GM12891 (cell line): ENCODE measurements at regions not wholly inside any gene's neighbourhood (a gene's known extent, or its start where the extent isn't known, plus 50 kb on each side); places are given as distances from the start of the nearest gene placed in this dataset.

Source experiments
- DNase-seq: peaks from one replicate; pipeline ENCODE4 v3.0.0; 2011; ENCODE audit warnings: low spot score; ENCODE audit not compliant: insufficient read length
- FAIRE-seq: peaks from 2 replicates; lab custom pipeline; 2011; peaks lifted over from hg19 to GRCh38; lab: Jason Lieb, UNC
- PAX5 ChIP-seq: IDR thresholded peaks from 2 replicates; pipeline ENCODE4 v1.6.1; 2011; ENCODE audit warnings: low read length, moderate library complexity, mild to moderate bottlenecking; ENCODE audit not compliant: insufficient read depth, severe bottlenecking
- POLR2A ChIP-seq: IDR thresholded peaks from 2 replicates; pipeline ENCODE4 v1.6.1; 2011; ENCODE audit warnings: low read depth, low read length, control low read depth
- POLR2AphosphoS5 ChIP-seq: IDR thresholded peaks from 2 replicates; pipeline ENCODE4 v1.6.1; 2011; ENCODE audit warnings: low read depth, low read length, control low read depth
- POU2F2 ChIP-seq: IDR thresholded peaks from 2 replicates; pipeline ENCODE4 v1.6.1; 2011; ENCODE audit warnings: low read depth, mild to moderate bottlenecking, control low read depth, low read length, moderate library complexity
- SPI1 ChIP-seq: IDR thresholded peaks from 2 replicates; pipeline ENCODE4 v1.6.1; 2011; ENCODE audit warnings: low read depth, low read length, control low read depth
- TAF1 ChIP-seq: IDR thresholded peaks from 2 replicates; pipeline ENCODE4 v1.6.1; 2011; ENCODE audit warnings: low read depth, low read length, control low read depth

- TF ChIP-seq PAX5 (no peak), TAF1 (no peak), SPI1 (no peak), POLR2A (no peak), POU2F2 (no peak)
- no peak for DNase-seq
- FAIRE-seq, result no peak
Observed at GRCh38 chr4:38189445-38189844, 229.2 kb downstream of the PTTG2 start.

DNA sequence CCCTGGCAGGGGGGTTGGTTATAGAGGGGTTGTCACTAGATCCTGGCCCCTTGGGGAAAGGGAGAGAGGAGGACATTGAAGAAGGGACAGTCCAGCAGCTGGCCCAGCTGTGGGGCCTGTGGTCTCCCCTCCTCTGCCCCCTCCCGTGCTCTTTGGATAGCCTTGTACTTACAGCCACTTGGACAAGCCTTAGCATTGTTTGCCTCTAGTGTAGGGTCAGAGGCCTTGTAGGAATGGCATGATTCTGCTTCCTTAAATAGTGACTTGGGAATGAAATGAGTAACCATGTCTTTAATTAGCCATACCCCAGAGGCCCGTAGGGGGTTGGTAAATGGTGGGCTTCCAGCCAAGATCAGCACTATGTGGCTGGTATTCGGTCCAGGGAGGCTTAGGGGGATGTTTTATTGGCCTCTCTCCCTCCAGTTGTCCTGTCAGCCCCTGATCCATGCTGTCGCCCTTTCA lies 230.6 kb downstream of the PTTG2 start:
- TF ChIP-seq SPI1, result no peak
- TF ChIP-seq PAX5, result no peak
- no peak for DNase-seq
- FAIRE-seq, result no peak

GRCh38 chr4:38192516-38192915 lies 232.3 kb downstream of the PTTG2 start:
- TF ChIP-seq POLR2AphosphoS5, result no peak
- no peak for TF ChIP-seq TAF1
- TF ChIP-seq PAX5, result no peak
- no peak for TF ChIP-seq SPI1
- TF ChIP-seq POLR2A, result no peak
- TF ChIP-seq POU2F2, result no peak
- FAIRE-seq (peak; percentile 23), DNase-seq (no peak)

DNA sequence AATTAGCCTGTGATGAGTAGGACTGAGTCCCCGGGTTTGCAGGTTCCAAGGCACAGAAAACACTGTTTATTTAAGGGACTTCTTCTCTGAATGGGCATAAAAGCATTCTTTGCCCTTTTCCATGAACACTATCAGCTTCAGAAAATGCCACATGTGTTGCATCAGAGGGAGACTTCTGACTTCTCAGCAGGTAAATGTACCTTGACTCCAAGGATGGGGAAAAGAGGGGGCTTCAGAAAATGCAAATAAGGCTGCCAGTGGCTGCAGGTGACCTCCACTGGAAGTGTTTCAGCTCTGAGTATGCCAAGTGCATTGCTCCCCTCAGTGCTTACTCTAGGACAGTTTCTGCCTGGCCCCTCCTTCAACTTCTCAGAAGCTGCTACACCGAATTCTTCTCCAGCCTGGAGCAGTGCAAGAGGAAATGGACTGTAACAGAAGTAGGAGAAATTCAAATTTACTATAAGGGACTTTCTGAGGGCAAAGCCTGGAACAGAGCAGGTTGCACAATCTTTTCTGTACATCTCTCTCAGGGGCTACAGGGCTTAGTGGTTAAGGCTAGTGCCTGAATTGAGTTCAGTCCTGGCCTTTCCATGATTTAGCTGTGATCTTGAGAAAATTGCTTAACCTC lies 233.2 kb downstream of the PTTG2 start:
- DNase-seq (no peak), FAIRE-seq (no peak)
- TF ChIP-seq TAF1, result no peak
- no peak for TF ChIP-seq SPI1
- no peak for TF ChIP-seq POLR2A
- no peak for TF ChIP-seq POLR2AphosphoS5
- TF ChIP-seq PAX5, result no peak
- no peak for TF ChIP-seq POU2F2

DNA sequence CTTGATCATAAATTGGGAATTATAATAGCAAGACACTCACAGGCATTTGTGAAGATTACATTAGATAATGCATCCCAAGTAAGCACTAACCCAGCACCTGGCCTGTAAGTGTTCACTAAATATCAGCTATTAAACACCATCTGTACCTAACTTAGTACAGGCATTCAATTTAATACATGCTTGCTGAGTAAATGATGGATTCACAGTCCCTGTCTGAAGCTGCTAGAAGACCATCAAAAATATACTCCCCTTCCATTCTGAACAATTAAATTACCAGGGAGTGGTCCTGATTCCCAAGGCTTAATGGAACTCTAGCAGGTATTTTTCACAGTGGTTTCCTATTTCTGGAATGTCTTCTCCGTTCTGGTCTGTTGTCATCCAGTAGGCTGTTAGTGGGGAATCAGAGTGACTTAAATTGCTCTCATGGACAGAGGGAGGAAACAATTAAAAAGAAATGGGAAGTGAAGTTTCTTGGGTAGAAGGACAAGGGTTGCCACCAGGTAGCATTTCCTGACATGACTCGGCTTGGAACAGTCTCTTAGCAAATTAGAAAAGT lies 233.9 kb downstream of the PTTG2 start:
- FAIRE-seq, result peak; percentile 65
- TF ChIP-seq SPI1, result peak; percentile 28; the same call in 1 of the 2 replicates
- TF ChIP-seq POU2F2, result no peak

DNA sequence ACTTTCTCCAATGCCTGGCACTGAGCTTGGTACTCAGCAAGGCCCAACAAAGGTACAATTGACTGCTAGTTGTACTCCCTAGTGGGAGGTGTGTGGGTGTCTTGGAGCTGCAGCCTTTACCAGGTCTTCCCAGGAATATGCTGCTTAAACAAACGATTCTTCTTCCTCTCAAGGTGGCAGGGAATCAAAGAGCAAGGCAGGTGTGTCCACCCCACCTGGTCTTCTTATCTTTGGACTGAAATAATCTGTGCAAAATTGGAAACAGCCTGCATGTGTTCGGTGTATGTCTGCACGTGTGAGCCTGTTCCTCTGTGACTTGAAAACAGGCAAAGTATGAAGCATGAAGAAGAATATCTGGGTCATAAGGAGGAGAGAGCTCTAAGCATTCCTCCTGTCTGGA lies 235.3 kb downstream of the PTTG2 start:
- DNase-seq (no peak), FAIRE-seq (no peak)
- TF ChIP-seq TAF1, result no peak
- TF ChIP-seq SPI1, result no peak
- no peak for TF ChIP-seq POLR2A
- TF ChIP-seq POU2F2, result no peak
- no peak for TF ChIP-seq PAX5
- TF ChIP-seq POLR2AphosphoS5, result no peak

More for the DNA sequence above, 233.9 kb downstream of the PTTG2 start:
- DNase-seq, result no peak

- DNase-seq (no peak), FAIRE-seq (no peak)
- TF ChIP-seq POLR2A, result no peak
- no peak for TF ChIP-seq SPI1
- TF ChIP-seq TAF1, result no peak
- no peak for TF ChIP-seq POLR2AphosphoS5
- TF ChIP-seq PAX5, result no peak
- TF ChIP-seq POU2F2, result no peak
Observed at GRCh38 chr4:38195911-38196310, 235.7 kb downstream of the PTTG2 start.

DNA sequence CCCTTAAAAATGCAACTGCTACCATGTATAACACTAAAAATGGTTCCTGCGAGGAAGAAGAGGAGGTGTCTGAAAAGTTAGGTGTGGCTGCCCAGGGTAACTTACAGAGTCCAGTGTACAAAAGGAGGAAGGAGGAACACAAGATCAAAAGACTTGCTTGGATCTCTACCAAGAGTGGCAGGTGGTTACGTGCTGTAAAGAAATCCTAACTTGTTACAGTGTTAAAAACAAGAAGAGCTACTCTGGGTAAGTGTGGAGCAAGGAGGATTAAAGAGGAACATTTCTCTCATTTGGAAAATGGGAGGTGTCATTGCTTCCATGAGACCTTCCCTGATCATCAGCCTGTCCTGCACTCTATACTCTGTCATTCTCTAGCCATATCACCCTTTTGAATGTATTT lies 242.0 kb downstream of the PTTG2 start:
- TF ChIP-seq PAX5 (no peak), POU2F2 (no peak), POLR2A (no peak), TAF1 (no peak), SPI1 (no peak), POLR2AphosphoS5 (no peak)
- DNase-seq (no peak), FAIRE-seq (no peak)

GRCh38 chr4:38203609-38204008 lies 243.4 kb downstream of the PTTG2 start:
- TF ChIP-seq PAX5, result no peak
- TF ChIP-seq POLR2A, result no peak
- TF ChIP-seq POLR2AphosphoS5, result no peak
- no peak for TF ChIP-seq TAF1
- no peak for TF ChIP-seq POU2F2
- TF ChIP-seq SPI1, result no peak
- no peak for FAIRE-seq
- DNase-seq, result no peak
